ENCODE measurements at regions not wholly inside any gene's neighbourhood (a gene's known extent, or its start where the extent isn't known, plus 50 kb on each side); places are given as distances from the start of the nearest gene placed in this dataset.

DNA sequence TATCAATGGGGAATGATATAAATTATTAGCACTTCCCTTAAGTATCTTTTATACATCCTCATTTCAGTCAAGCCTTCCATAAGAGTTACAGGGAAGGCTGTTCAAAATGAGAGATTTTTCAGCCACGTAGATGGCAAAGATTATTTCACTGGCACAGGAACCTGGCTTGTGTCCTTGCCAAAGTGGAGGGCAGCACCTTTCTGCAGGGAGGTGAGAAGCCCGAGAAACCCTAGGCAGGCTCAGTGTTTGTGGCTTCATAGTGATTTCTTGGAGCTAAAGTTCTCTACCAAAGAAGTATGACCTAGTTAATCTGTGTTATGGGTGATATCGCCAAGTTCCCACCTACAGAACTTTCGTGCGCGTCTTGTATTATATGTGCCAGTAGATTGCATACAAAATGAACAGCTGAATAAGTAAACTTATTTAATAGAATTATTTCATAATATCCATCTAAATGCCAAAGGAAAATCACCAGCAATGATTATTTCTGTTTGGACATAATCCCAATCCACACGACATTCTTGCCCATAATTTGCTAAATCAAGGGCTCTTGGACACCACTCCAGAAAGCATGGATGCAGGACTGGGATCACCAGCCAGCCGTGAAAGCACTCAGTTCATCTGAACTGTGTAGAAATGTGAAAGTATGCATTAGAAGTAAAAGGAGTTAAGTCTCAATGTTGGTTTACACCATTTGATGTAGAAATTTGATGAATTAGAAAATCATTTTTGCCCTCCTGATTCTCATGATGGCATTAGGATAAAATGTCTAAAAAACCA lies 150.4 kb upstream of the RNF32 start:
- TF ChIP-seq, protein P1, sequence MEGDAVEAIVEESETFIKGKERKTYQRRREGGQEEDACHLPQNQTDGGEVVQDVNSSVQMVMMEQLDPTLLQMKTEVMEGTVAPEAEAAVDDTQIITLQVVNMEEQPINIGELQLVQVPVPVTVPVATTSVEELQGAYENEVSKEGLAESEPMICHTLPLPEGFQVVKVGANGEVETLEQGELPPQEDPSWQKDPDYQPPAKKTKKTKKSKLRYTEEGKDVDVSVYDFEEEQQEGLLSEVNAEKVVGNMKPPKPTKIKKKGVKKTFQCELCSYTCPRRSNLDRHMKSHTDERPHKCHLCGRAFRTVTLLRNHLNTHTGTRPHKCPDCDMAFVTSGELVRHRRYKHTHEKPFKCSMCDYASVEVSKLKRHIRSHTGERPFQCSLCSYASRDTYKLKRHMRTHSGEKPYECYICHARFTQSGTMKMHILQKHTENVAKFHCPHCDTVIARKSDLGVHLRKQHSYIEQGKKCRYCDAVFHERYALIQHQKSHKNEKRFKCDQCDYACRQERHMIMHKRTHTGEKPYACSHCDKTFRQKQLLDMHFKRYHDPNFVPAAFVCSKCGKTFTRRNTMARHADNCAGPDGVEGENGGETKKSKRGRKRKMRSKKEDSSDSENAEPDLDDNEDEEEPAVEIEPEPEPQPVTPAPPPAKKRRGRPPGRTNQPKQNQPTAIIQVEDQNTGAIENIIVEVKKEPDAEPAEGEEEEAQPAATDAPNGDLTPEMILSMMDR (conservative IDR thresholded peaks at IDR 0.05 in 1 of 2, IDR thresholded peaks at IDR 0.05 in 1 of 2; ENCODE audit: low read depth in 1 of 2, low read length in 2 of 2): no peak
- TF ChIP-seq EZH2 (IDR thresholded peaks at IDR 0.05; ENCODE audit: low read length, missing control alignments): no peak
